ENCODE measurements at regions not wholly inside any gene's neighbourhood (a gene's known extent, or its start where the extent isn't known, plus 50 kb on each side); places are given as distances from the start of the nearest gene placed in this dataset.

GRCh38 chr4:23969635-23970145, 79.8 kb upstream of the PPARGC1A start:
- no TSS peak for BruUV-seq (replicated peaks)
- TF ChIP-seq, protein P1, sequence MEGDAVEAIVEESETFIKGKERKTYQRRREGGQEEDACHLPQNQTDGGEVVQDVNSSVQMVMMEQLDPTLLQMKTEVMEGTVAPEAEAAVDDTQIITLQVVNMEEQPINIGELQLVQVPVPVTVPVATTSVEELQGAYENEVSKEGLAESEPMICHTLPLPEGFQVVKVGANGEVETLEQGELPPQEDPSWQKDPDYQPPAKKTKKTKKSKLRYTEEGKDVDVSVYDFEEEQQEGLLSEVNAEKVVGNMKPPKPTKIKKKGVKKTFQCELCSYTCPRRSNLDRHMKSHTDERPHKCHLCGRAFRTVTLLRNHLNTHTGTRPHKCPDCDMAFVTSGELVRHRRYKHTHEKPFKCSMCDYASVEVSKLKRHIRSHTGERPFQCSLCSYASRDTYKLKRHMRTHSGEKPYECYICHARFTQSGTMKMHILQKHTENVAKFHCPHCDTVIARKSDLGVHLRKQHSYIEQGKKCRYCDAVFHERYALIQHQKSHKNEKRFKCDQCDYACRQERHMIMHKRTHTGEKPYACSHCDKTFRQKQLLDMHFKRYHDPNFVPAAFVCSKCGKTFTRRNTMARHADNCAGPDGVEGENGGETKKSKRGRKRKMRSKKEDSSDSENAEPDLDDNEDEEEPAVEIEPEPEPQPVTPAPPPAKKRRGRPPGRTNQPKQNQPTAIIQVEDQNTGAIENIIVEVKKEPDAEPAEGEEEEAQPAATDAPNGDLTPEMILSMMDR (IDR thresholded peaks at IDR 0.05; ENCODE audit: insufficient read depth in 1 of 2, low read depth in 1 of 2, low read length in 1 of 2, severe bottlenecking in 1 of 2, unreplicated experiment in 1 of 2): no peak
- CTCF ChIA-PET: no interaction called here

GRCh38 chr4:23967281-23967680, 77.4 kb upstream of the PPARGC1A start:
- TF ChIP-seq, protein P1 (IDR thresholded peaks at IDR 0.05; ENCODE audit: insufficient read depth in 1 of 2, low read depth in 1 of 2, low read length in 1 of 2, severe bottlenecking in 1 of 2, unreplicated experiment in 1 of 2): no peak
- no peak overlapping the region for H3K4me3 Mint-ChIP-seq (ENCODE audit: unreplicated experiment)
- H3K27me3 Mint-ChIP-seq (ENCODE audit: insufficient read depth, unreplicated experiment): peaks cover 5% of the 10 kb centered on the region
- H3K9me3 Mint-ChIP-seq (ENCODE audit: unreplicated experiment): no peaks in the 10 kb centered on the region
- Histone ChIP-seq H3K4me3 (ENCODE audit: low read depth, low read length) (no peak overlapping the region), H3K36me3 (ENCODE audit: control insufficient read depth, insufficient read depth, low read length) (no peaks in the 10 kb centered on the region), H3K27me3 (replicated peaks; ENCODE audit: control insufficient read depth, insufficient read depth, low read length) (peaks cover 1% of the 10 kb centered on the region), H3K9me3 (no peaks in the 10 kb centered on the region), H3K4me1 (no peaks in the 10 kb centered on the region)
- no peaks in the 10 kb centered on the region for H3K36me3 Mint-ChIP-seq (ENCODE audit: insufficient read depth, unreplicated experiment)
- intact Hi-C loops (cut with micrococcal nuclease; ENCODE audit: unreplicated experiment): no loop called here
- H3K27ac Mint-ChIP-seq (ENCODE audit: unreplicated experiment): no peak overlapping the region
- H3K4me1 Mint-ChIP-seq (ENCODE audit: low read depth, unreplicated experiment): no peaks in the 10 kb centered on the region
- ChIA-PET CTCF (no interaction called here), POLR2A (no interaction called here)
- no peak for DNase-seq
- no TSS peak for BruUV-seq (replicated peaks)

More at GRCh38 chr4:23969635-23970145, 79.8 kb upstream of the PPARGC1A start:
- no peak overlapping the region for H3K4me3 ChIP-seq (ENCODE audit: low read depth, low read length)
- intact Hi-C loops (cut with micrococcal nuclease; ENCODE audit: unreplicated experiment): no loop called here
- no peaks in the 10 kb centered on the region for H3K4me1 Mint-ChIP-seq (ENCODE audit: low read depth, unreplicated experiment)
- H3K27me3 Mint-ChIP-seq (ENCODE audit: insufficient read depth, unreplicated experiment): peaks cover 5% of the 10 kb centered on the region
- no peaks in the 10 kb centered on the region for H3K4me1 ChIP-seq
- no peak overlapping the region for H3K27ac Mint-ChIP-seq (ENCODE audit: unreplicated experiment)
- no peak overlapping the region for H3K4me3 Mint-ChIP-seq (ENCODE audit: unreplicated experiment)
- POLR2A ChIA-PET: no interaction called here
- H3K27me3 ChIP-seq (replicated peaks; ENCODE audit: control insufficient read depth, insufficient read depth, low read length): peaks cover 1% of the 10 kb centered on the region
- no peaks in the 10 kb centered on the region for H3K9me3 ChIP-seq
- H3K36me3 ChIP-seq (ENCODE audit: control insufficient read depth, insufficient read depth, low read length): no peaks in the 10 kb centered on the region
- no peaks in the 10 kb centered on the region for H3K9me3 Mint-ChIP-seq (ENCODE audit: unreplicated experiment)
- DNase-seq: no peak
- H3K36me3 Mint-ChIP-seq (ENCODE audit: insufficient read depth, unreplicated experiment): no peaks in the 10 kb centered on the region

DNA sequence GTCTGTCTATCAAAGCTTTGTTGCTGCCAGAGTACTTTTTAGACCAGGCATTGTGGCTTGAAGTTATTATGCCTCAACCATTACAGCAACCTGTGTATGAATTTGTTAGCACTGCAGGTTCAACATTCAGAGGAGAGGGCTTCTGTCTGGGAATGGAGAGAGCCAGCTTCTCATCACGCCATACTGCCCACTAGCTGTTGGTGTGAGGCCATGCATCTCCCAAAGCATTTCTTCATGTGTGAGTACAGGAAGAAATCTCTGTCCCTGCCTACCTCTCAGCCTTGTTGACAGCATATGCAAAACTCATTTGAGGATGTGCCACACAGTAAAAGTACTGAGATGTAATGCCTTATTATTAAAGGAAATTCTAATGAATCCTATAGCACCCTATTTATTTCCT, 76.9 kb upstream of the PPARGC1A start:
- CTCF ChIA-PET: no interaction called here
- H3K4me3 ChIP-seq (ENCODE audit: low read depth, low read length): no peak overlapping the region
- no peak for DNase-seq
- intact Hi-C loops (cut with micrococcal nuclease; ENCODE audit: unreplicated experiment): no loop called here
- Mint-ChIP-seq H3K4me3 (ENCODE audit: unreplicated experiment) (no peak overlapping the region), H3K27ac (ENCODE audit: unreplicated experiment) (no peak overlapping the region), H3K36me3 (ENCODE audit: insufficient read depth, unreplicated experiment) (no peaks in the 10 kb centered on the region), H3K4me1 (ENCODE audit: low read depth, unreplicated experiment) (no peaks in the 10 kb centered on the region), H3K27me3 (ENCODE audit: insufficient read depth, unreplicated experiment) (peaks cover 5% of the 10 kb centered on the region), H3K9me3 (ENCODE audit: unreplicated experiment) (no peaks in the 10 kb centered on the region)
- H3K36me3 ChIP-seq (ENCODE audit: control insufficient read depth, insufficient read depth, low read length): no peaks in the 10 kb centered on the region
- peaks cover 1% of the 10 kb centered on the region for H3K27me3 ChIP-seq (replicated peaks; ENCODE audit: control insufficient read depth, insufficient read depth, low read length)
- POLR2A ChIA-PET: no interaction called here
- no TSS peak for BruUV-seq (replicated peaks)
- H3K9me3 ChIP-seq: no peaks in the 10 kb centered on the region
- TF ChIP-seq, protein P1 (IDR thresholded peaks at IDR 0.05; ENCODE audit: insufficient read depth in 1 of 2, low read depth in 1 of 2, low read length in 1 of 2, severe bottlenecking in 1 of 2, unreplicated experiment in 1 of 2): no peak
- no peaks in the 10 kb centered on the region for H3K4me1 ChIP-seq
